Central memory CD8-positive, alpha-beta T cell (primary cell): ENCODE measurements at regions not wholly inside any gene's neighbourhood (a gene's known extent, or its start where the extent isn't known, plus 50 kb on each side); places are given as distances from the start of the nearest gene placed in this dataset.

Source experiments
- ATAC-seq: fragments of 150-1000 bp; cut with Tn5 transposase; replicated peaks from 2 replicates; pipeline ENCODE4 v1.10.0; 2022; ENCODE audit warnings: mild to moderate bottlenecking, moderate FRiP score, moderate number of reproducible peaks; ENCODE audit not compliant: poor library complexity, severe bottlenecking; ENCODE audit errors: extremely low read depth
- DNase-seq, 2 donors: peaks; one replicate each; pipeline ENCODE4 v3.0.0; 2021; ENCODE audit warnings: low spot score in 2 of 2
- H3K27ac Mint-ChIP-seq: one replicate; pipeline ENCODE4 v1.8.0; 2022; ENCODE audit warnings: low read depth, mild to moderate bottlenecking, moderate library complexity, mixed read lengths
- H3K27me3 Mint-ChIP-seq: one replicate; pipeline ENCODE4 v1.8.0; 2022; ENCODE audit warnings: mixed read lengths
- H3K36me3 Mint-ChIP-seq: one replicate; pipeline ENCODE4 v1.8.0; 2022; ENCODE audit warnings: mild to moderate bottlenecking, moderate library complexity, mixed read lengths; ENCODE audit not compliant: insufficient read depth
- H3K4me1 Mint-ChIP-seq: one replicate; pipeline ENCODE4 v1.8.0; 2022; ENCODE audit warnings: mixed read lengths
- H3K4me3 Mint-ChIP-seq: one replicate; pipeline ENCODE4 v1.8.0; 2022; ENCODE audit warnings: mild to moderate bottlenecking, moderate library complexity, mixed read lengths
- H3K9me3 Mint-ChIP-seq: one replicate; pipeline ENCODE4 v1.8.0; 2022; ENCODE audit warnings: mixed read lengths

DNA sequence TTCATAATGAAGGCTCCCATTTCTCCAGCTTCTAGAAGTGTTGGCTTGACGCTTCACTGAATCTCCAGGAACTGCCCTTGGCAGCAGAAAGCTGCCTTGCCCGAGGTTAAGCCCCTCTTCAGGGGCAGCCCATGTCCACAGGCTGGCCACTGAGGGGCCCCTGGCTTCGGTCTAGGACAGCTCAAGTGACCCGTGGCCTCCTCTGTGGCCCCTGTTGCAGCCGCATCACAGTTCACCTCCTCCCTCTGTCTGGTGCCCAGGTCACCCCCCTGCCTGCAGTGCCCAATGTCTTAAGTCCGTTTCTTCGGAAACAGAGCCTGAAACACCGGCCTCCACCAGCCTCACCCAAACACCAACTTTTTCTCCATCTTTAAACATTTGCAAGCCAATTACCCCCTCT lies 279.2 kb upstream of the MKI67 start:
- H3K9me3 Mint-ChIP-seq: peaks cover 7% of the 10 kb centered on the region
- no peaks in the 10 kb centered on the region for H3K4me1 Mint-ChIP-seq
- no peak for ATAC-seq
- H3K27ac Mint-ChIP-seq: no peak overlapping the region
- DNase-seq: no peak
- H3K27me3 Mint-ChIP-seq: no peaks in the 10 kb centered on the region
- no peak overlapping the region for H3K4me3 Mint-ChIP-seq
- no peaks in the 10 kb centered on the region for H3K36me3 Mint-ChIP-seq

GRCh38 chr10:128411643-128412042 lies 285.4 kb upstream of the MKI67 start:
- H3K4me1 Mint-ChIP-seq: no peaks in the 10 kb centered on the region
- H3K27me3 Mint-ChIP-seq: peaks cover 9% of the 10 kb centered on the region
- H3K9me3 Mint-ChIP-seq: no peaks in the 10 kb centered on the region
- ATAC-seq (no peak), DNase-seq (no peak)
- no peak overlapping the region for H3K27ac Mint-ChIP-seq
- no peak overlapping the region for H3K4me3 Mint-ChIP-seq
- no peaks in the 10 kb centered on the region for H3K36me3 Mint-ChIP-seq

DNA sequence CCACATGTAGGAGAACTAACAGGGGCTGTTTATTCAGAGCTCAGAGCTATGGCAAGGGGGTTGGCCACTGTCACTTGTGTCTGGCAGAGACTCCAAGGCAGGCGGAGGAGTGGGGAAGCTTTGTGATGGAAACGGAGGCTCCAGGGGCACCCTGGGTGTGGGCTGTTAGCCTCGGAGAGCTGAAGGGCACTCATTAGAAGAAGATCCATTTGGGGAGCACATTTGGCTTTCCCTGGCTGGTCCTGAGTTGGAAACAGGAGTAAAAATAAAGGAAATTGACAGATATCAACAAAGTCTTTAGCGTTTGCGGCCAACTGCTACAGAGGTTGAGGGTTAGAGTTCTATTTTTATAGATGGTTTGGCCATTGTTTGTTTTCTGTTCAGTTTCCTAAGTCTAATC lies 288.3 kb upstream of the MKI67 start:
- Mint-ChIP-seq H3K27ac (no peak overlapping the region), H3K9me3 (no peaks in the 10 kb centered on the region), H3K36me3 (no peaks in the 10 kb centered on the region), H3K4me3 (no peak overlapping the region), H3K4me1 (no peaks in the 10 kb centered on the region), H3K27me3 (peaks cover 18% of the 10 kb centered on the region)
- no peak for ATAC-seq
- DNase-seq: no peak

- peaks cover 5% of the 10 kb centered on the region for H3K9me3 Mint-ChIP-seq
- DNase-seq (no peak), ATAC-seq (no peak)
- peaks cover 33% of the 10 kb centered on the region for H3K27me3 Mint-ChIP-seq
- no peak overlapping the region for H3K4me3 Mint-ChIP-seq
- no peaks in the 10 kb centered on the region for H3K36me3 Mint-ChIP-seq
- no peaks in the 10 kb centered on the region for H3K4me1 Mint-ChIP-seq
- H3K27ac Mint-ChIP-seq: no peak overlapping the region
These were observed 290.0 kb upstream of the MKI67 start for GRCh38 chr10:128416231-128416630.

GRCh38 chr10:128417826-128418225 lies 291.6 kb upstream of the MKI67 start:
- Mint-ChIP-seq H3K27me3 (peaks cover 35% of the 10 kb centered on the region), H3K4me3 (no peak overlapping the region), H3K27ac (no peak overlapping the region), H3K36me3 (no peaks in the 10 kb centered on the region), H3K9me3 (peaks cover 5% of the 10 kb centered on the region), H3K4me1 (no peaks in the 10 kb centered on the region)
- ATAC-seq (no peak), DNase-seq (no peak)

- H3K4me3 Mint-ChIP-seq: no peak overlapping the region
- ATAC-seq (no peak), DNase-seq (no peak)
- H3K9me3 Mint-ChIP-seq: peaks cover 5% of the 10 kb centered on the region
- no peak overlapping the region for H3K27ac Mint-ChIP-seq
- H3K4me1 Mint-ChIP-seq: no peaks in the 10 kb centered on the region
- H3K36me3 Mint-ChIP-seq: no peaks in the 10 kb centered on the region
- H3K27me3 Mint-ChIP-seq: peaks cover 27% of the 10 kb centered on the region
These were observed 292.6 kb upstream of the MKI67 start for GRCh38 chr10:128418819-128419218.

DNA sequence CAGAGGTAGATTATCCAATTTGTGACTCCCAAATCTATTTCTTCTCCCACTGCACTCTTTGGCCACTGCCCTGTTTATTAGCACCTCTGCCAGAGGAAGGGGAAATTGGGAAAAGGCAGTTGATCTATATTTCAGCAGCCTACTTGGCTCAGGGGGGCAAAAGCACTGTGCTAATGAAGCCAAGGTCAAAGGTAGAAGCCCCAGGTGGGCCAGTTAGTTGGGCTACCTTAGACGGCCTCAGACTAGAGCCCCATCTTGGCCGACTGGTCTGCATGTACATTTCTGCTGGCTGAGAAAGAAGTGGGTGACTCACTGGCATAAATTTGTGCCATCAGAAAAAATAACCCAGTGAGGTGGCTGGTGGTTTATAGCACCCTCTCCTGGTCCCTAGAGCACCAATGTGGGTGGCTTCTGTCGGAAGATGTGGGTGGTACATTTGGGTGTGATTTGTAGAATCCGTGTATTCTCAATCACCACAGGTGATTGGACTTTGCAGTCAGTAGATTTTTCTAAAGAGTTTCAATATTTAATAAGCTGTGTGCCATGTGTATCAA lies 293.3 kb upstream of the MKI67 start:
- Mint-ChIP-seq H3K27me3 (peaks cover 29% of the 10 kb centered on the region), H3K36me3 (no peaks in the 10 kb centered on the region), H3K4me3 (no peak overlapping the region), H3K27ac (no peak overlapping the region), H3K4me1 (no peaks in the 10 kb centered on the region), H3K9me3 (peaks cover 5% of the 10 kb centered on the region)
- no peak for DNase-seq
- ATAC-seq: no peak

GRCh38 chr10:128420623-128421022 lies 294.4 kb upstream of the MKI67 start:
- DNase-seq (no peak), ATAC-seq (no peak)
- Mint-ChIP-seq H3K27me3 (peaks cover 39% of the 10 kb centered on the region), H3K4me3 (no peak overlapping the region), H3K9me3 (peaks cover 10% of the 10 kb centered on the region), H3K27ac (no peak overlapping the region), H3K4me1 (no peaks in the 10 kb centered on the region), H3K36me3 (no peaks in the 10 kb centered on the region)

DNA sequence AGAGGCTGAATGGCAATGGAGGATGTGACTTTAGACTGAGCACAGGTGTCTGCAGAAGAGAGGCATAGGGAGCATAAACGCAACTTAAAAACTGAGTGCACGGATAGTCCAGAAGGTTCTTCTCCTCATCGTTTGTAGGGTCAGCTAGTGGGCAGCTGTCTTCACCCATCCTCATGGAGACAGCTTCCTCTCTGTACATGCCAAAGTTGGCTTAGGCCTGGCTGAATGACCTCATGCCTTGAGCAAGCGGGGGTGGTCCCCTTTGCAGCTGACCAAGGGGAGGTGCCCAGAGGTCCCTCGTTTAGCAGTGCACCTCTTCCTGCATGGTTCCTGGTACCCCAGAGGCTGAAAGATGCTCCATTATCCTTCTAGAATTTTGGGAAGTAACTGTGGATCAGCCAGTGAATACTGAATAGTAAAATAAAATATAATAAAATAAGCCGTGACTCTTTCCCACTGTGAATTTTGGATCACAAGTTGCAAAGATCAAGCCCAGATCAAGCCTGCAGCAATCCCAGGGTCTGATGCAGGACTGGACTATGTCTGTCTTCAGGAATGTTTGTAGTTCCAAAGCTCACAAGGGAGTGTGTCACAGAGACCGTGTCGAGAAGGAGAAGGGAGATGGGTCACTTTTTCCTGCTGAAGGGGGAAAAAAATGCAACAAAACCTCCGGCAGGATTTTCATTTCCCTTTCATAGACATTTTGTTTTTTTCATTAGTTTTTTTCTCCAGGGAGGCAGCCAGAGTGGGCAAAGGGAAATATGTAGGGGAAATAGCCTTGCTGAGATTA lies 295.3 kb upstream of the MKI67 start:
- Mint-ChIP-seq H3K4me3 (no peak overlapping the region), H3K36me3 (no peaks in the 10 kb centered on the region), H3K27me3 (peaks cover 40% of the 10 kb centered on the region), H3K9me3 (peaks cover 10% of the 10 kb centered on the region), H3K4me1 (no peaks in the 10 kb centered on the region), H3K27ac (no peak overlapping the region)
- ATAC-seq (no peak), DNase-seq (no peak)

- Mint-ChIP-seq H3K9me3 (peaks cover 10% of the 10 kb centered on the region), H3K27ac (no peak overlapping the region), H3K4me1 (no peaks in the 10 kb centered on the region), H3K4me3 (no peak overlapping the region), H3K36me3 (no peaks in the 10 kb centered on the region), H3K27me3 (peaks cover 40% of the 10 kb centered on the region)
- ATAC-seq: no peak
- DNase-seq: no peak
These were observed 296.0 kb upstream of the MKI67 start for GRCh38 chr10:128422190-128422589.

DNA sequence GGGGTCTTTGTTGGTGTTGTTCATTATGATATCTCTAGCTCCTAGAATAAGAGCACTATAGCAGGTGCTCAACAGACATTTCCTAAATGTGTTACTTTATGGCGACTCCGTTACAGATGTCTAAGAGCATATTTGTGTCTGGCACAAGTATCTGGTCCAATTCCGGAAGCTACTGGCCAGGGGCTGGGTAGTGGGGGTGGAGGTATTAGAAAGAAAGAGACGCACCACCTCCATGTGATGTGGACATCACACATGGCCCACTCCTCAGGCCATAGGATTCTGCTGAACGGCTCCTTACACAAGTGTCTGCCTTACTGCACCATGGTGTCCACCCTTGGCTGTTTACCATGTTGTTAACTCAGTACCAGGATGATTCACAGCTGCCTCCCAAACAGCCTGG lies 296.8 kb upstream of the MKI67 start:
- no peak for DNase-seq
- peaks cover 40% of the 10 kb centered on the region for H3K27me3 Mint-ChIP-seq
- no peaks in the 10 kb centered on the region for H3K36me3 Mint-ChIP-seq
- no peak overlapping the region for H3K4me3 Mint-ChIP-seq
- ATAC-seq: no peak
- H3K27ac Mint-ChIP-seq: no peak overlapping the region
- H3K9me3 Mint-ChIP-seq: peaks cover 10% of the 10 kb centered on the region
- no peaks in the 10 kb centered on the region for H3K4me1 Mint-ChIP-seq

- Mint-ChIP-seq H3K36me3 (no peaks in the 10 kb centered on the region), H3K27me3 (peaks cover 15% of the 10 kb centered on the region), H3K4me1 (no peaks in the 10 kb centered on the region), H3K4me3 (no peak overlapping the region), H3K27ac (no peak overlapping the region), H3K9me3 (peaks cover 5% of the 10 kb centered on the region)
- DNase-seq (no peak), ATAC-seq (no peak)
These were observed 303.1 kb upstream of the MKI67 start for GRCh38 chr10:128429321-128429720.

DNA sequence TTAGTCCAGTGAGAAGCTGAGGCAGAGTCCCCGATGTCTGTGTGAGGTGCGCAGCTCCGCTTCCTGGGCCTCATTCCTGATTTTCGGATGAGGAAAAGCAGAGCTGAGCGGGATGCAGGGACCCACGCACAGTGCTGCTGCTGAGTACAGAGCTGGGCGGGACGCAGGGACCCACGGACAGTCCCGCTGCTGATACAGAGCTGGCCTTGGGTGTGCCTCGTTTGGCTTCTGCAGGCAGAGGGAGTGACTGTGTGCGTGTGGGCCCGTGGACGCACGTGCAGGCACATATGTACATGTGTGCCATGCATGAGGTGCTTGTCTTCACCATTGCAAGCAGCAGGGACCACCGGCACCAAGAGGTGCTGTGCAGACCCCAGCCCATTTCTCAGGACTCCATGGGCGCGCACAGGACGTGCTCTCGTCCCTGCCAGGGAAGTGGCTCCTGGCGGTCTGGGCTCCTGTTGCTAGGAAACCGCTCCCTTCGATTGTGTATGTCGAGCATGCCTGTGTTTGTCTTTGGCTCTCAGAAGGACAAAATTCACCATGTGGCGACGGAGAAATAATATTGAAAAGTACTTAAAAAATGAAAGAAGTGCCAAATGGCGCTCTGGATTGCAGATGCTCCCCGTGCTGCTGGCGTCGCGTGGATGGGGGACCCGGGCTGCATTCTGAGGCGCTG lies 303.8 kb upstream of the MKI67 start:
- H3K4me1 Mint-ChIP-seq: no peaks in the 10 kb centered on the region
- no peak overlapping the region for H3K27ac Mint-ChIP-seq
- peaks cover 5% of the 10 kb centered on the region for H3K9me3 Mint-ChIP-seq
- H3K4me3 Mint-ChIP-seq: no peak overlapping the region
- H3K36me3 Mint-ChIP-seq: no peaks in the 10 kb centered on the region
- ATAC-seq (no peak), DNase-seq (no peak)
- peaks cover 16% of the 10 kb centered on the region for H3K27me3 Mint-ChIP-seq
